ENCODE measurements at regions not wholly inside any gene's neighbourhood (a gene's known extent, or its start where the extent isn't known, plus 50 kb on each side); places are given as distances from the start of the nearest gene placed in this dataset.

DNA sequence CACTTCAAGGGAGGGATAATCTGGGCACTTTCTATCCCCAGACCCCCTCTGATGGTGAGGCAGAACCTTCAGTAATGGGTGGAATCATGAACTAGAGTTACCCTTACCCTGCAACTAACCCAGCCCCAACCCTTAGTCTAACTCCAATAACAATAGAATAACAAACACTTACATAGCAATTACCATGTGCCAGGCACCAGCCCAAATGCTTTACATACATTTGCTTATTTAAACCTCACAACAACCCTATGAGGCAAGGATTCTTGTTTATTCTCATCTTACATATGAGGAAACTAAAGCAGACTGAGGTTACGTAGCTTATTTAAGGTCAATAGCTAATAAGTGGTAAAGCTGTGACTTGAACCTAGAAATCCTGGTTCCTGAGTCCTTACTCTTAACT is 132.8 kb downstream of the CYP26B1 start:
- ChIA-PET CTCF (no interaction called here), POLR2A (no interaction called here)
- DNase-seq (ENCODE audit: extremely low spot score) = no peak
- TF ChIP-seq NFRKB (IDR thresholded peaks at IDR 0.05) (no peak), ZNF384 (IDR thresholded peaks at IDR 0.05) (no peak), FOXK2 (IDR thresholded peaks at IDR 0.05) (no peak), ARNT (IDR thresholded peaks at IDR 0.05) (no peak), TARDBP (IDR thresholded peaks at IDR 0.05) (no peak), FOXA1 (IDR thresholded peaks at IDR 0.05) (no peak), BHLHE40 (IDR thresholded peaks at IDR 0.05; ENCODE audit: borderline replicate concordance) (no peak), HDGF (IDR thresholded peaks at IDR 0.05; ENCODE audit: borderline replicate concordance) (no peak), CTBP1 (IDR thresholded peaks at IDR 0.05; ENCODE audit: borderline replicate concordance) (no peak), ELF4 (IDR thresholded peaks at IDR 0.05) (no peak), SUZ12 (IDR thresholded peaks at IDR 0.05) (no peak), SP1 (IDR thresholded peaks at IDR 0.05) (no peak), L3MBTL2 (conservative IDR thresholded peaks at IDR 0.05) (no peak), FOXM1 (IDR thresholded peaks at IDR 0.05; ENCODE audit: borderline replicate concordance) (no peak), LEF1 (IDR thresholded peaks at IDR 0.05; ENCODE audit: borderline replicate concordance) (no peak)
- TF ChIP-seq, protein P1, sequence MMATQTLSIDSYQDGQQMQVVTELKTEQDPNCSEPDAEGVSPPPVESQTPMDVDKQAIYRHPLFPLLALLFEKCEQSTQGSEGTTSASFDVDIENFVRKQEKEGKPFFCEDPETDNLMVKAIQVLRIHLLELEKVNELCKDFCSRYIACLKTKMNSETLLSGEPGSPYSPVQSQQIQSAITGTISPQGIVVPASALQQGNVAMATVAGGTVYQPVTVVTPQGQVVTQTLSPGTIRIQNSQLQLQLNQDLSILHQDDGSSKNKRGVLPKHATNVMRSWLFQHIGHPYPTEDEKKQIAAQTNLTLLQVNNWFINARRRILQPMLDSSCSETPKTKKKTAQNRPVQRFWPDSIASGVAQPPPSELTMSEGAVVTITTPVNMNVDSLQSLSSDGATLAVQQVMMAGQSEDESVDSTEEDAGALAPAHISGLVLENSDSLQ (IDR thresholded peaks at IDR 0.05) = no peak

DNA sequence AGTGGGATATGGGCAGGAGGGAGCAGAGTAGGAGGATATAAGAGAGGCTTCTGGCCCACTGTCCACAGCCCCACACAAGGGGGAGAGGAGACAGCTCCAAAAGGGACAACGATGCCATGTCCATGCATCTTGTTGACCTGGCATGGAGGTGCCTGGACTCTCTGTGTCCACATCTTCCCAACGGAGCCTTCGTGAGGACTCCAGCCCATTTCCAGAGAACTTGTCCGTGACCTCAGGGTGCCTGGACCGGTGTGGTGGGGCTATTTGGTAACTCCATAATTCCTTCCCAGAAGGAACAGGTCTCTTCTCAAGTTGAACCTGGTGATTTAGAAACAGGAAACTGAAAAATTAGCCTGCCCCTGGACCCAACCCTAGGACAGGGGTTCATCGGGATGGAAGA is 133.9 kb downstream of the CYP26B1 start:
- ChIA-PET POLR2A (no interaction called here), CTCF (no interaction called here)
- TF ChIP-seq, protein P1 (IDR thresholded peaks at IDR 0.05) = no peak
- TF ChIP-seq SP1 (IDR thresholded peaks at IDR 0.05) = no peak
- DNase-seq (ENCODE audit: extremely low spot score) = no peak

DNA sequence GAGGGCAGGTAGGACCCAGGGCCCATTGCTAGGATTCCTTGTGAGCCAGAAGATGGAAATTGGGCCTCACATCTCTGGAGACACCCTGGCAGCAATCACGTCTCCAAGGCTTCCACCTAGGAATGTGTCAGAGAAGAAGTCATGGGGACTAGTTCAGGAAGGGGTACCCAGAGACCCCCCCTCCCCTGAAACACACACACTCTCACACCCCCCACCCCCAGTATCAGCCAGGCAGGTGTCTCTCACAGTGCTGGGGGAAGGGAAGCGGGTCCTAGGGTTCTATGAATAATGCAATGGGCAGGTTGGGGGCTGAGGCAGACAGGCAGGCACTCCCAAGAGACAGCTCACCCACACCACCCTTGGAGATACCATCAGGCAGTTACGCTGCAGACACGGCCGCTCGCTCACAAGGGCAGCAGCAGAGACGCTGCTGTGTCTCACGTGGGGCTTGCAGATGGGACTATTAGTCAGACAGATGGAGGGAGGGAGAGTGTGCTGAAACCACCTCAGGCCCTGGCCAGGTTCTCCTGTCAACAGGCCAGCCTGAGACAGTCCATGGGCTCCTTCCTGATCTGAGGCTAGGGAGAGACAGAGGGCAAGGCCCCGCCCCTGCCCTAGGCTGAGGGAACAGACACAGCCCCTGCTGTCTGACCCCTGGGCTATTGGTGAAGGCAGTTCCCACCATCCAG is 134.6 kb downstream of the CYP26B1 start:
- ChIA-PET CTCF (no interaction called here), POLR2A (no interaction called here)
- no peak for TF ChIP-seq LEF1 (IDR thresholded peaks at IDR 0.05; ENCODE audit: borderline replicate concordance)
- no peak for TF ChIP-seq FOXK2 (IDR thresholded peaks at IDR 0.05)
- TF ChIP-seq FOXM1 (IDR thresholded peaks at IDR 0.05; ENCODE audit: borderline replicate concordance) = no peak
- no peak for TF ChIP-seq SP1 (IDR thresholded peaks at IDR 0.05)
- no peak for TF ChIP-seq NFRKB (IDR thresholded peaks at IDR 0.05)
- no peak for TF ChIP-seq BHLHE40 (IDR thresholded peaks at IDR 0.05; ENCODE audit: borderline replicate concordance)
- TF ChIP-seq FOXA1 (IDR thresholded peaks at IDR 0.05) = no peak
- no peak for TF ChIP-seq ZNF384 (IDR thresholded peaks at IDR 0.05)
- no peak for TF ChIP-seq ELF4 (IDR thresholded peaks at IDR 0.05)
- no peak for TF ChIP-seq HDGF (IDR thresholded peaks at IDR 0.05; ENCODE audit: borderline replicate concordance)
- no peak for TF ChIP-seq SUZ12 (IDR thresholded peaks at IDR 0.05)
- no peak for TF ChIP-seq L3MBTL2 (conservative IDR thresholded peaks at IDR 0.05)
- TF ChIP-seq, protein P1 (IDR thresholded peaks at IDR 0.05) = no peak
- TF ChIP-seq ARNT (IDR thresholded peaks at IDR 0.05) = no peak
- TF ChIP-seq TARDBP (IDR thresholded peaks at IDR 0.05) = no peak
- no peak for TF ChIP-seq CTBP1 (IDR thresholded peaks at IDR 0.05; ENCODE audit: borderline replicate concordance)
- DNase-seq (ENCODE audit: extremely low spot score) = no peak

DNA sequence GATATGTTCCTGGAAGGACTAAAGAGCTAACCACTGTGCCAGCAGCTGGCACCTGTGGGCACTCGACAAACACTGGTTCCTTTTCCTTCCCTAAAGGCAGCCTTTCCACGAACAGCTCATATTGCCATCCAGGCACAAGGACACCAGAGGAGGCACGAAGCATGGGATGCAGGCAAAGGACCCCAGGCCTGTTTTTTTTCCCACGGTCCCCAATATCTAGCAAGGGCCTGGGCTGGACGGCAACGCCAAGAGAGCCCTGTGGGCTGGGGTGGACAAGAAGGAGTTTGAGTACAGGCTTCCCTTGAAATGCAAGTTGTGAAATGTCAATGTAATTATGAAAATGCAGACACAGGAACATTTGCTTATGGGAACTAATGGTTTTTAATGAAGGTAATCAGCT is 135.9 kb downstream of the CYP26B1 start:
- DNase-seq (ENCODE audit: extremely low spot score) = no peak
- TF ChIP-seq ELF4 (IDR thresholded peaks at IDR 0.05) = no peak
- no peak for TF ChIP-seq SUZ12 (IDR thresholded peaks at IDR 0.05)
- TF ChIP-seq HDGF (IDR thresholded peaks at IDR 0.05; ENCODE audit: borderline replicate concordance) = no peak
- TF ChIP-seq ARNT (IDR thresholded peaks at IDR 0.05) = no peak
- TF ChIP-seq L3MBTL2 (conservative IDR thresholded peaks at IDR 0.05) = no peak
- no peak for TF ChIP-seq NFRKB (IDR thresholded peaks at IDR 0.05)
- no peak for TF ChIP-seq ZNF384 (IDR thresholded peaks at IDR 0.05)
- no peak for TF ChIP-seq FOXM1 (IDR thresholded peaks at IDR 0.05; ENCODE audit: borderline replicate concordance)
- TF ChIP-seq BHLHE40 (IDR thresholded peaks at IDR 0.05; ENCODE audit: borderline replicate concordance) = no peak
- TF ChIP-seq LEF1 (IDR thresholded peaks at IDR 0.05; ENCODE audit: borderline replicate concordance) = no peak
- TF ChIP-seq TARDBP (IDR thresholded peaks at IDR 0.05) = no peak
- no peak for TF ChIP-seq SP1 (IDR thresholded peaks at IDR 0.05)
- no peak for TF ChIP-seq FOXK2 (IDR thresholded peaks at IDR 0.05)
- TF ChIP-seq FOXA1 (IDR thresholded peaks at IDR 0.05) = no peak
- TF ChIP-seq, protein P1 (IDR thresholded peaks at IDR 0.05) = no peak
- TF ChIP-seq CTBP1 (IDR thresholded peaks at IDR 0.05; ENCODE audit: borderline replicate concordance) = no peak
- CTCF ChIA-PET = no interaction called here
- POLR2A ChIA-PET = no interaction called here

DNA sequence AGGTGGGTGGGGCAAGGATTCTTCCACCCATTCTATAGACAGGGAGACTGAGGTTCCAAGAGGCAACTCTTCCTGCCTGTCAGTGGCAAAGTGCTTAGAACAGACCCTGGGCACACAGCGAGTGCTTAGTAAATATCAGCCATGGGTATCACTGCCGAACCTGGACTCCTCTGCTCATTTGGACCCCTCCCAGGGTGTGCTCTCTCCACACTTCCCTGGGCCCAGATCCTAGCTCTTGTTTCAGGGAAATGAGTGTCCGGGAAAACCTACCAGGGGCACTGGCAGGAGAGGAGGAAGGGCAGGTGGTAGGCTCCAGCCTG is 136.3 kb downstream of the CYP26B1 start:
- POLR2A ChIA-PET = no interaction called here

More for the DNA sequence above, 136.3 kb downstream of the CYP26B1 start:
- TF ChIP-seq TARDBP (IDR thresholded peaks at IDR 0.05) (no peak), ZNF384 (IDR thresholded peaks at IDR 0.05) (no peak), HDGF (IDR thresholded peaks at IDR 0.05; ENCODE audit: borderline replicate concordance) (no peak), ARNT (IDR thresholded peaks at IDR 0.05) (no peak), NFRKB (IDR thresholded peaks at IDR 0.05) (no peak), BHLHE40 (IDR thresholded peaks at IDR 0.05; ENCODE audit: borderline replicate concordance) (no peak), LEF1 (IDR thresholded peaks at IDR 0.05; ENCODE audit: borderline replicate concordance) (no peak), L3MBTL2 (conservative IDR thresholded peaks at IDR 0.05) (no peak), CTBP1 (IDR thresholded peaks at IDR 0.05; ENCODE audit: borderline replicate concordance) (no peak), FOXK2 (IDR thresholded peaks at IDR 0.05) (no peak), SP1 (IDR thresholded peaks at IDR 0.05) (no peak)
- TF ChIP-seq, protein P1 (IDR thresholded peaks at IDR 0.05) = no peak
- DNase-seq (ENCODE audit: extremely low spot score) = no peak
- CTCF ChIA-PET = no interaction called here

Measured in HEK293T (cell line).